ENCODE measurements at regions not wholly inside any gene's neighbourhood (a gene's known extent, or its start where the extent isn't known, plus 50 kb on each side); places are given as distances from the start of the nearest gene placed in this dataset.

GRCh38 chr2:66689456-66690051 lies 254.6 kb downstream of the MEIS1 start:
- no peak for TF ChIP-seq CTCF (IDR thresholded peaks at IDR 0.05; ENCODE audit: borderline replicate concordance, insufficient read depth, low read depth, low read length)

GRCh38 chr2:66691031-66691965 lies 256.4 kb downstream of the MEIS1 start:
- no peak for TF ChIP-seq CTCF (IDR thresholded peaks at IDR 0.05; ENCODE audit: borderline replicate concordance, insufficient read depth, low read depth, low read length)

More at GRCh38 chr2:66689456-66690051, 254.6 kb downstream of the MEIS1 start:
- H3K4me3 ChIP-seq (ENCODE audit: low read depth, low read length) = no peak overlapping the region

GRCh38 chr2:66692521-66693054 lies 257.7 kb downstream of the MEIS1 start:
- no peak overlapping the region for H3K4me3 ChIP-seq (ENCODE audit: low read depth, low read length)
- TF ChIP-seq CTCF (IDR thresholded peaks at IDR 0.05; ENCODE audit: borderline replicate concordance, insufficient read depth, low read depth, low read length) = no peak

More at GRCh38 chr2:66691031-66691965, 256.4 kb downstream of the MEIS1 start:
- H3K4me3 ChIP-seq (ENCODE audit: low read depth, low read length) = no peak overlapping the region

GRCh38 chr2:66693076-66693965 lies 258.4 kb downstream of the MEIS1 start:
- TF ChIP-seq CTCF (IDR thresholded peaks at IDR 0.05; ENCODE audit: borderline replicate concordance, insufficient read depth, low read depth, low read length) = no peak
- H3K4me3 ChIP-seq (ENCODE audit: low read depth, low read length) = no peak overlapping the region

- TF ChIP-seq CTCF (IDR thresholded peaks at IDR 0.05; ENCODE audit: borderline replicate concordance, insufficient read depth, low read depth, low read length) = no peak
- no peak overlapping the region for H3K4me3 ChIP-seq (ENCODE audit: low read depth, low read length)
Observed at GRCh38 chr2:66694087-66694860, 259.3 kb downstream of the MEIS1 start.

- TF ChIP-seq CTCF (IDR thresholded peaks at IDR 0.05; ENCODE audit: borderline replicate concordance, insufficient read depth, low read depth, low read length) = no peak
- no peak overlapping the region for H3K4me3 ChIP-seq (ENCODE audit: low read depth, low read length)
Observed at GRCh38 chr2:66695226-66695735, 260.4 kb downstream of the MEIS1 start.
